ENCODE measurements at regions not wholly inside any gene's neighbourhood (a gene's known extent, or its start where the extent isn't known, plus 50 kb on each side); places are given as distances from the start of the nearest gene placed in this dataset.

- WGBS, 5 donors: 81 to 90% (median 85%) methylated on average over 3 of the region's 3 CpGs
- Histone ChIP-seq H3K4me1 (no peaks in the 10 kb centered on the region), H3K27me3 (peaks cover 0 to 16% (median 0%) of the 10 kb centered on the region in 3 donors), H3K4me3 (no peak overlapping the region), H3K27ac (no peak overlapping the region), H3K36me3 (no peaks in the 10 kb centered on the region), H3K9me3 (no peaks in the 10 kb centered on the region)
- no peak for DNase-seq
- TF ChIP-seq CTCF (IDR thresholded peaks at IDR 0.05): no peak
- no peak for TF ChIP-seq EP300 (IDR thresholded peaks at IDR 0.05)
- TF ChIP-seq POLR2A (IDR thresholded peaks at IDR 0.05): no peak
- TF ChIP-seq POLR2AphosphoS5 (IDR thresholded peaks at IDR 0.05): no peak
- intact Hi-C loops (cut with DNase I; ENCODE audit: low total_unique reads): no loop called here
These were observed 249.6 kb downstream of the BAMBI start for GRCh38 chr10:28926932-28927331.

- Histone ChIP-seq H3K4me3 (no peak overlapping the region), H3K27me3 (peaks cover 0 to 16% (median 0%) of the 10 kb centered on the region in 3 donors), H3K9me3 (no peaks in the 10 kb centered on the region), H3K27ac (no peak overlapping the region), H3K36me3 (no peaks in the 10 kb centered on the region), H3K4me1 (no peaks in the 10 kb centered on the region)
- intact Hi-C loops (cut with DNase I; ENCODE audit: low total_unique reads): no loop called here
- TF ChIP-seq CTCF (IDR thresholded peaks at IDR 0.05): no peak
- TF ChIP-seq EP300 (IDR thresholded peaks at IDR 0.05): no peak
- no peak for TF ChIP-seq POLR2AphosphoS5 (IDR thresholded peaks at IDR 0.05)
- TF ChIP-seq POLR2A (IDR thresholded peaks at IDR 0.05): no peak
- no peak for DNase-seq
- WGBS, 5 donors: 59 to 77% (median 66%) methylated on average over 2 of the region's 2 CpGs
These were observed 251.2 kb downstream of the BAMBI start for GRCh38 chr10:28928484-28928883.

- no peak for TF ChIP-seq POLR2AphosphoS5 (IDR thresholded peaks at IDR 0.05)
- TF ChIP-seq CTCF (IDR thresholded peaks at IDR 0.05): no peak
- TF ChIP-seq EP300 (IDR thresholded peaks at IDR 0.05): no peak
- H3K9me3 ChIP-seq: no peaks in the 10 kb centered on the region
- peaks cover 0 to 9% (median 0%) of the 10 kb centered on the region in 3 donors for H3K27me3 ChIP-seq
- H3K4me3 ChIP-seq: no peak overlapping the region
- 86 to 99% (median 94%) methylated on average over 3 of the region's 3 CpGs for WGBS, 5 donors
- H3K36me3 ChIP-seq: no peaks in the 10 kb centered on the region
- DNase-seq: no peak
- H3K4me1 ChIP-seq: no peaks in the 10 kb centered on the region
- intact Hi-C loops (cut with DNase I; ENCODE audit: low total_unique reads): no loop called here
- no peak overlapping the region for H3K27ac ChIP-seq
These were observed 252.6 kb downstream of the BAMBI start for GRCh38 chr10:28929942-28930341.

- intact Hi-C loops (cut with DNase I; ENCODE audit: low total_unique reads): no loop called here
- Histone ChIP-seq H3K4me1 (no peaks in the 10 kb centered on the region), H3K36me3 (no peaks in the 10 kb centered on the region), H3K27ac (no peak overlapping the region), H3K9me3 (no peaks in the 10 kb centered on the region), H3K27me3 (no peaks in the 10 kb centered on the region), H3K4me3 (no peak overlapping the region)
- no peak for DNase-seq
- 55 to 74% (median 59%) methylated on average over 5 of the region's 5 CpGs for WGBS, 5 donors
- no peak for TF ChIP-seq POLR2AphosphoS5 (IDR thresholded peaks at IDR 0.05)
- TF ChIP-seq EP300 (IDR thresholded peaks at IDR 0.05): no peak
- TF ChIP-seq POLR2A (IDR thresholded peaks at IDR 0.05): no peak
- TF ChIP-seq CTCF (IDR thresholded peaks at IDR 0.05): no peak
These were observed 253.5 kb downstream of the BAMBI start for GRCh38 chr10:28930514-28931495.

Data from stomach (tissue), 8 donors.